A673 (cell line): ENCODE measurements at regions not wholly inside any gene's neighbourhood (a gene's known extent, or its start where the extent isn't known, plus 50 kb on each side); places are given as distances from the start of the nearest gene placed in this dataset.

ENCODE experiments used
- BruUV-seq: library from RNA; stranded (reverse); fragments of 400-500 nt; replicated peaks from 2 replicates; lab custom pipeline; 2021; lab: Mats Ljungman, UMichigan
- CTCF ChIA-PET: fragments of 300-600 bp; sonication (Branson Sonifier 250); formaldehyde crosslinking; loops from one replicate; lab custom pipeline; 2022; ENCODE audit warnings: antibody characterized with exemption; lab: Charles Lee
- POLR2A ChIA-PET: fragments of 300-600 bp; sonication (Branson Sonifier 250); formaldehyde crosslinking; loops from one replicate; lab custom pipeline; 2022; ENCODE audit warnings: antibody characterized with exemption; ENCODE audit not compliant: low non-redundant PET; lab: Charles Lee
- DNase-seq: peaks from one replicate; pipeline ENCODE4 v3.0.0-alpha.2; 2015; ENCODE audit warnings: low spot score
- H3K27ac ChIP-seq: fragments of 200-600 bp; sonication (generic); 2 replicates; pipeline ENCODE4 v1.5.1; 2016; ENCODE audit warnings: mixed run types, low read depth, mild to moderate bottlenecking, mixed read lengths, antibody characterized with exemption, low read length; ENCODE audit not compliant: poor library complexity, severe bottlenecking
- H3K27me3 ChIP-seq: fragments of 200-600 bp; sonication (generic); replicated peaks from 2 replicates; pipeline ENCODE4 v1.6.1; 2017; ENCODE audit warnings: mixed run types, low read depth, mild to moderate bottlenecking, mixed read lengths, antibody characterized with exemption, low read length; ENCODE audit not compliant: insufficient read depth, poor library complexity
- H3K36me3 ChIP-seq: fragments of 200-600 bp; sonication (generic); 2 replicates; pipeline ENCODE4 v1.6.1; 2016; ENCODE audit warnings: mixed run types, mild to moderate bottlenecking, mixed read lengths, antibody characterized with exemption, low read length; ENCODE audit not compliant: insufficient read depth, poor library complexity, severe bottlenecking
- H3K4me1 ChIP-seq: fragments of 200-600 bp; sonication (generic); 2 replicates; pipeline ENCODE4 v1.6.1; 2017; ENCODE audit warnings: mixed run types, mild to moderate bottlenecking, mixed read lengths, antibody characterized with exemption, low read length; ENCODE audit not compliant: insufficient read depth, poor library complexity, severe bottlenecking
- H3K4me3 ChIP-seq: fragments of 200-600 bp; sonication (generic); 2 replicates; pipeline ENCODE4 v1.5.1; 2016; ENCODE audit warnings: low read depth, mixed run types, mild to moderate bottlenecking, mixed read lengths, low read length; ENCODE audit not compliant: poor library complexity, severe bottlenecking
- H3K9me3 ChIP-seq: fragments of 200-600 bp; sonication (generic); 2 replicates; pipeline ENCODE4 v1.6.1; 2016; ENCODE audit warnings: mixed run types, low read depth, mild to moderate bottlenecking, mixed read lengths, antibody characterized with exemption, low read length; ENCODE audit not compliant: poor library complexity, severe bottlenecking
- CTCF ChIP-seq: fragments of 300-800, 200-600 bp; sonication (generic); conservative IDR thresholded peaks from 2 replicates; pipeline ENCODE4 v1.5.1; 2017; ENCODE audit warnings: low read depth, mild to moderate bottlenecking, antibody characterized with exemption, low read length, moderate library complexity, mixed read lengths
- EZH2 ChIP-seq: fragments of 200-600 bp; sonication (generic); IDR thresholded peaks from 2 replicates; pipeline ENCODE4 v1.6.1; 2017; ENCODE audit warnings: borderline replicate concordance, low read depth, mild to moderate bottlenecking, mixed read lengths, antibody characterized with exemption, low read length; ENCODE audit not compliant: poor library complexity, severe bottlenecking
- intact Hi-C: fragments of 100-400 bp; cut with micrococcal nuclease; formaldehyde crosslinking; loops from one replicate; pipeline ENCODE4 v1.10.0; 2022; ENCODE audit not compliant: unreplicated experiment

- POLR2A ChIA-PET: no interaction called here
- Histone ChIP-seq H3K27ac (no peak overlapping the region), H3K9me3 (no peaks in the 10 kb centered on the region), H3K36me3 (no peaks in the 10 kb centered on the region), H3K4me1 (no peaks in the 10 kb centered on the region), H3K27me3 (no peaks in the 10 kb centered on the region), H3K4me3 (no peak overlapping the region)
- CTCF ChIA-PET: no interaction called here
- intact Hi-C loops: no loop called here
- BruUV-seq: no TSS peak
- no peak for TF ChIP-seq CTCF
- no peak for TF ChIP-seq EZH2
- DNase-seq: no peak
These were observed 84.2 kb upstream of the CTNNB1 start for GRCh38 chr3:41115069-41115468.

DNA sequence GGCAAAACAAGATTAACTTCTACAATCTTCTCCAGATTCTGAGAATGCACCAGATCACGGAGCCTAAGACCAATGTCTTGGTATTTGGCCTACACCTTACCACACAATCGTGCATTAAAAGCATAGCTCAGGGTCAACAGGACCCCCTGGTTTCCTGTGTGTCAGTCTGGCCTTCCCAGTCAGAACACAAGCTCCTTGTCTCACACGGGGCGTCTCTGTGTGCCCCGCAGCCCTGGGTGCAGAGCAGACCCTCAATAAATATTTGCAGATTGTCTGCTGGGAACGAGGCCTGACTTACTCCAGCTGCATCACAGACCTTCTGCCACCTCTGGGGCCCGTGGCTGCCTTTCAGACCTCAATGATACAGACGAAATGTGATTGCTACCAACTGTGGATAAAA lies 82.5 kb upstream of the CTNNB1 start:
- CTCF ChIA-PET: no interaction called here
- BruUV-seq: no TSS peak
- TF ChIP-seq CTCF (no peak), EZH2 (no peak)
- intact Hi-C loops: no loop called here
- Histone ChIP-seq H3K27ac (no peak overlapping the region), H3K4me3 (no peak overlapping the region), H3K4me1 (no peaks in the 10 kb centered on the region), H3K27me3 (no peaks in the 10 kb centered on the region), H3K36me3 (no peaks in the 10 kb centered on the region), H3K9me3 (no peaks in the 10 kb centered on the region)
- no peak for DNase-seq
- POLR2A ChIA-PET: no interaction called here

DNA sequence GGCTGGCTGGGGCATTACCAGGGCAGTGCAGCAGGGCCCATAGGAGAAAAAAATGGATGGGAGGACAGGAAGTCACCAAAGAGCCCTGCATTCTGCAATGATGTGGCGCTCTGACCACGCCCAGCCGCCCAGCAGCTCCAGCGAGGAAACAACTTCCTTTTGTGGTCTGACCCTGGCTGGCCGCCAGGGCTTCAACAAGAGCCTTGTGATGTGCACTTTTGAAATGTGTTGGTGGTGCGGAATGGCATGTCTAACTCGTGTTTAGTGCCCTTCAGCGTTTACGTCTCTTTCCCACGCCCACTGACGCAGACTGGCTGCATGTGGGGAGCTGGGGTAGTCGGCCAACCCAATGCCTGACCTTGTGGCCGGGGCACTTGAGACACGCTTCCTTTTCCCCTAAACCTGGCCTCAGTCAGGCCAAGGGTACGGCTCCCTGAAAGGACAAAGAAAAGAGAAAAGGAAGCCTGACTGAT lies 81.9 kb upstream of the CTNNB1 start:
- Histone ChIP-seq H3K27me3 (no peaks in the 10 kb centered on the region), H3K4me1 (no peaks in the 10 kb centered on the region), H3K4me3 (no peak overlapping the region), H3K27ac (no peak overlapping the region), H3K9me3 (no peaks in the 10 kb centered on the region), H3K36me3 (no peaks in the 10 kb centered on the region)
- CTCF ChIA-PET: no interaction called here
- TF ChIP-seq CTCF: no peak
- no peak for TF ChIP-seq EZH2
- intact Hi-C loops: no loop called here
- BruUV-seq: no TSS peak
- DNase-seq: peak; percentile 45
- POLR2A ChIA-PET: no interaction called here
